WTC11 (cell line): ENCODE measurements at regions not wholly inside any gene's neighbourhood (a gene's known extent, or its start where the extent isn't known, plus 50 kb on each side); places are given as distances from the start of the nearest gene placed in this dataset.

Experiments used
- ATAC-seq: fragments of 200-7000 bp; cut with Tn5 transposase; 2 replicates; pipeline ENCODE4 v1.10.0; 2021; ENCODE audit warnings: mild to moderate bottlenecking, moderate library complexity
- CTCF ChIA-PET: fragments of 300-600 bp; sonication (Branson Sonifier 250); formaldehyde crosslinking; loops from one replicate; lab custom pipeline; 2021; ENCODE audit warnings: antibody characterized with exemption; lab: Charles Lee
- POLR2A ChIA-PET: fragments of 350-600 bp; sonication (Branson Sonifier 250); formaldehyde crosslinking; loops from one replicate; lab custom pipeline; 2021; ENCODE audit warnings: antibody characterized with exemption; lab: Charles Lee
- DNase-seq: peaks from one replicate; pipeline ENCODE4 v3.0.0; 2021; ENCODE audit warnings: low spot score
- H3K27ac Mint-ChIP-seq: 2 replicates; pipeline ENCODE4 v1.8.0; 2021; ENCODE audit warnings: mixed read lengths
- H3K27me3 Mint-ChIP-seq: 2 replicates; pipeline ENCODE4 v1.8.0; 2021; ENCODE audit warnings: low read depth, mild to moderate bottlenecking, moderate library complexity, mixed read lengths
- H3K36me3 Mint-ChIP-seq: 2 replicates; pipeline ENCODE4 v1.8.0; 2021; ENCODE audit warnings: mixed read lengths
- H3K4me1 Mint-ChIP-seq: 2 replicates; pipeline ENCODE4 v1.8.0; 2022; ENCODE audit warnings: mixed read lengths
- H3K4me3 Mint-ChIP-seq: 2 replicates; pipeline ENCODE4 v1.8.0; 2021; ENCODE audit warnings: mild to moderate bottlenecking, moderate library complexity, mixed read lengths
- H3K9me3 Mint-ChIP-seq: 2 replicates; pipeline ENCODE4 v1.8.0; 2021; ENCODE audit warnings: mixed read lengths
- GABPB1 ChIP-seq: sonication (generic); formaldehyde crosslinking; IDR thresholded peaks from 2 replicates; pipeline ENCODE4 v1.8.1; 2023; ENCODE audit warnings: mild to moderate bottlenecking, missing genetic modification reagents
- IRF2 ChIP-seq: sonication (generic); formaldehyde crosslinking; IDR thresholded peaks from 2 replicates; pipeline ENCODE4 v1.8.0; 2022; ENCODE audit warnings: low read depth, missing genetic modification reagents, borderline replicate concordance
- JAZF1 ChIP-seq: fragments of 250-450 bp; sonication (Bioruptor Pico); IDR thresholded peaks from 2 replicates; pipeline ENCODE4 v1.9.0; 2021; ENCODE audit warnings: moderate library complexity, mild to moderate bottlenecking, inconsistent platforms
- MXD4 ChIP-seq: fragments of 250-450 bp; sonication (Bioruptor Pico); IDR thresholded peaks from 2 replicates; pipeline ENCODE4 v1.8.0; 2021; ENCODE audit warnings: mild to moderate bottlenecking, moderate library complexity, borderline replicate concordance
- MYBL2 ChIP-seq: sonication (generic); formaldehyde crosslinking; IDR thresholded peaks from 2 replicates; pipeline ENCODE4 v1.8.1; 2023; ENCODE audit warnings: mild to moderate bottlenecking, moderate library complexity, missing genetic modification reagents
- OVOL2 ChIP-seq: fragments of 250-450 bp; sonication (Bioruptor Pico); IDR thresholded peaks from 2 replicates; pipeline ENCODE4 v1.9.0; 2021; ENCODE audit warnings: mild to moderate bottlenecking, borderline replicate concordance
- RELA ChIP-seq: sonication (generic); formaldehyde crosslinking; IDR thresholded peaks from 2 replicates; pipeline ENCODE4 v1.8.1; 2022; ENCODE audit warnings: missing genetic modification reagents, mild to moderate bottlenecking, borderline replicate concordance
- SMAD4 ChIP-seq: sonication (generic); formaldehyde crosslinking; IDR thresholded peaks from 2 replicates; pipeline ENCODE4 v1.8.0; 2022; ENCODE audit warnings: mild to moderate bottlenecking, missing genetic modification reagents
- TEAD4 ChIP-seq: sonication (generic); formaldehyde crosslinking; IDR thresholded peaks from 2 replicates; pipeline ENCODE4 v1.8.0; 2022; ENCODE audit warnings: mild to moderate bottlenecking, missing genetic modification reagents
- ZNF263 ChIP-seq: sonication (generic); formaldehyde crosslinking; IDR thresholded peaks from 2 replicates; pipeline ENCODE4 v1.8.1; 2022; ENCODE audit warnings: low read depth, mild to moderate bottlenecking, moderate library complexity, missing genetic modification reagents
- ZNF396 ChIP-seq: fragments of 250-450 bp; sonication (Bioruptor Pico); IDR thresholded peaks from 2 replicates; pipeline ENCODE4 v1.8.0; 2021; ENCODE audit warnings: mild to moderate bottlenecking, moderate library complexity, borderline replicate concordance
- ZNF416 ChIP-seq: fragments of 250-450 bp; sonication (Bioruptor Pico); IDR thresholded peaks from 2 replicates; pipeline ENCODE4 v1.9.0; 2021; ENCODE audit warnings: mild to moderate bottlenecking, inconsistent platforms
- TF ChIP-seq, protein P1 (sequence below): sonication (generic); formaldehyde crosslinking; IDR thresholded peaks from 2 replicates; pipeline ENCODE4 v1.8.0; 2022; ENCODE audit warnings: mild to moderate bottlenecking, missing genetic modification reagents
- TF ChIP-seq, protein P2 (sequence below): sonication (generic); formaldehyde crosslinking; IDR thresholded peaks from 2 replicates; pipeline ENCODE4 v1.8.0; 2022; ENCODE audit warnings: mild to moderate bottlenecking, missing genetic modification reagents
- TF ChIP-seq, protein P3 (sequence below): sonication (generic); formaldehyde crosslinking; IDR thresholded peaks from 2 replicates; pipeline ENCODE4 v1.8.1; 2022; ENCODE audit warnings: missing genetic modification reagents, borderline replicate concordance
- TF ChIP-seq, protein P4 (sequence below): sonication (generic); formaldehyde crosslinking; conservative IDR thresholded peaks from 2 replicates; pipeline ENCODE4 v1.8.1; 2023; ENCODE audit warnings: mild to moderate bottlenecking, low read depth, missing genetic modification reagents, moderate library complexity
- TF ChIP-seq, protein P5 (sequence below): sonication (generic); formaldehyde crosslinking; IDR thresholded peaks from 2 replicates; pipeline ENCODE4 v1.8.0; 2023; ENCODE audit warnings: missing genetic modification reagents, mild to moderate bottlenecking, borderline replicate concordance
- TF ChIP-seq, protein P6 (sequence below): sonication (generic); formaldehyde crosslinking; IDR thresholded peaks from 2 replicates; pipeline ENCODE4 v1.8.0; 2023; ENCODE audit warnings: missing genetic modification reagents

DNA sequence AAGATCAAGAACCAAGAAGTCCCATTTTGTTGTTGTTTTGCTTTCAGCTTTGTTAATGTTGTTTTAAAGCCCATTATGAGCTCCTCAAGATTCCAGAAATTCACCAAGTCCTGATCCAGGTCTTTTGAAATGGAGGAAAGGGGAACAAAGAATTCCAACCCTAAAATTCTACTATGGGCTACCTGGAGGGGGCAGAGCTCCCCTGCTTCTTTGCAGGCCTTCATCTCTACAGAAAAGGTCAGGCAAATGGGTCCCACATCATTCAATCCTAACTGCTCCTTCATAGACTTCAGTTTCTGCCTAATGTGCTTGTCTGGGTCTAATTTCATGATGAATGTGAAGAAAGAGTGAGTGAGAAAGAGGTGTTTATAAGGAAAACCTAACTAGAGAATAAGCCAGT is 375.5 kb downstream of the TOX3 start:
- no peaks in the 10 kb centered on the region for H3K36me3 Mint-ChIP-seq

More for the DNA sequence above, 375.5 kb downstream of the TOX3 start:
- no peak for TF ChIP-seq ZNF416 (CRISPR knock-in tag)
- TF ChIP-seq IRF2 (CRISPR knock-in tag), result no peak
- TF ChIP-seq TEAD4, result no peak
- TF ChIP-seq, protein P1, sequence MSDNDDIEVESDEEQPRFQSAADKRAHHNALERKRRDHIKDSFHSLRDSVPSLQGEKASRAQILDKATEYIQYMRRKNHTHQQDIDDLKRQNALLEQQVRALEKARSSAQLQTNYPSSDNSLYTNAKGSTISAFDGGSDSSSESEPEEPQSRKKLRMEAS (CRISPR knock-in tag), result no peak
- no peak for TF ChIP-seq RELA (CRISPR knock-in tag)
- TF ChIP-seq, protein P2, sequence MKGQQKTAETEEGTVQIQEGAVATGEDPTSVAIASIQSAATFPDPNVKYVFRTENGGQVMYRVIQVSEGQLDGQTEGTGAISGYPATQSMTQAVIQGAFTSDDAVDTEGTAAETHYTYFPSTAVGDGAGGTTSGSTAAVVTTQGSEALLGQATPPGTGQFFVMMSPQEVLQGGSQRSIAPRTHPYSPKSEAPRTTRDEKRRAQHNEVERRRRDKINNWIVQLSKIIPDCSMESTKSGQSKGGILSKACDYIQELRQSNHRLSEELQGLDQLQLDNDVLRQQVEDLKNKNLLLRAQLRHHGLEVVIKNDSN (CRISPR knock-in tag), result no peak
- TF ChIP-seq, protein P3, sequence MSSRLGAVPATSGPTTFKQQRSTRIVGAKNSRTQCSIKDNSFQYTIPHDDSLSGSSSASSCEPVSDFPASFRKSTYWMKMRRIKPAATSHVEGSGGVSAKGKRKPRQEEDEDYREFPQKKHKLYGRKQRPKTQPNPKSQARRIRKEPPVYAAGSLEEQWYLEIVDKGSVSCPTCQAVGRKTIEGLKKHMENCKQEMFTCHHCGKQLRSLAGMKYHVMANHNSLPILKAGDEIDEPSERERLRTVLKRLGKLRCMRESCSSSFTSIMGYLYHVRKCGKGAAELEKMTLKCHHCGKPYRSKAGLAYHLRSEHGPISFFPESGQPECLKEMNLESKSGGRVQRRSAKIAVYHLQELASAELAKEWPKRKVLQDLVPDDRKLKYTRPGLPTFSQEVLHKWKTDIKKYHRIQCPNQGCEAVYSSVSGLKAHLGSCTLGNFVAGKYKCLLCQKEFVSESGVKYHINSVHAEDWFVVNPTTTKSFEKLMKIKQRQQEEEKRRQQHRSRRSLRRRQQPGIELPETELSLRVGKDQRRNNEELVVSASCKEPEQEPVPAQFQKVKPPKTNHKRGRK (CRISPR knock-in tag), result no peak
- no peak for TF ChIP-seq ZNF396 (CRISPR knock-in tag)
- no peak for TF ChIP-seq OVOL2 (CRISPR knock-in tag)
- no peak for TF ChIP-seq ZNF263 (CRISPR knock-in tag)
- TF ChIP-seq, protein P4, sequence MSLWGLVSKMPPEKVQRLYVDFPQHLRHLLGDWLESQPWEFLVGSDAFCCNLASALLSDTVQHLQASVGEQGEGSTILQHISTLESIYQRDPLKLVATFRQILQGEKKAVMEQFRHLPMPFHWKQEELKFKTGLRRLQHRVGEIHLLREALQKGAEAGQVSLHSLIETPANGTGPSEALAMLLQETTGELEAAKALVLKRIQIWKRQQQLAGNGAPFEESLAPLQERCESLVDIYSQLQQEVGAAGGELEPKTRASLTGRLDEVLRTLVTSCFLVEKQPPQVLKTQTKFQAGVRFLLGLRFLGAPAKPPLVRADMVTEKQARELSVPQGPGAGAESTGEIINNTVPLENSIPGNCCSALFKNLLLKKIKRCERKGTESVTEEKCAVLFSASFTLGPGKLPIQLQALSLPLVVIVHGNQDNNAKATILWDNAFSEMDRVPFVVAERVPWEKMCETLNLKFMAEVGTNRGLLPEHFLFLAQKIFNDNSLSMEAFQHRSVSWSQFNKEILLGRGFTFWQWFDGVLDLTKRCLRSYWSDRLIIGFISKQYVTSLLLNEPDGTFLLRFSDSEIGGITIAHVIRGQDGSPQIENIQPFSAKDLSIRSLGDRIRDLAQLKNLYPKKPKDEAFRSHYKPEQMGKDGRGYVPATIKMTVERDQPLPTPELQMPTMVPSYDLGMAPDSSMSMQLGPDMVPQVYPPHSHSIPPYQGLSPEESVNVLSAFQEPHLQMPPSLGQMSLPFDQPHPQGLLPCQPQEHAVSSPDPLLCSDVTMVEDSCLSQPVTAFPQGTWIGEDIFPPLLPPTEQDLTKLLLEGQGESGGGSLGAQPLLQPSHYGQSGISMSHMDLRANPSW, result no peak
- TF ChIP-seq, protein P5, sequence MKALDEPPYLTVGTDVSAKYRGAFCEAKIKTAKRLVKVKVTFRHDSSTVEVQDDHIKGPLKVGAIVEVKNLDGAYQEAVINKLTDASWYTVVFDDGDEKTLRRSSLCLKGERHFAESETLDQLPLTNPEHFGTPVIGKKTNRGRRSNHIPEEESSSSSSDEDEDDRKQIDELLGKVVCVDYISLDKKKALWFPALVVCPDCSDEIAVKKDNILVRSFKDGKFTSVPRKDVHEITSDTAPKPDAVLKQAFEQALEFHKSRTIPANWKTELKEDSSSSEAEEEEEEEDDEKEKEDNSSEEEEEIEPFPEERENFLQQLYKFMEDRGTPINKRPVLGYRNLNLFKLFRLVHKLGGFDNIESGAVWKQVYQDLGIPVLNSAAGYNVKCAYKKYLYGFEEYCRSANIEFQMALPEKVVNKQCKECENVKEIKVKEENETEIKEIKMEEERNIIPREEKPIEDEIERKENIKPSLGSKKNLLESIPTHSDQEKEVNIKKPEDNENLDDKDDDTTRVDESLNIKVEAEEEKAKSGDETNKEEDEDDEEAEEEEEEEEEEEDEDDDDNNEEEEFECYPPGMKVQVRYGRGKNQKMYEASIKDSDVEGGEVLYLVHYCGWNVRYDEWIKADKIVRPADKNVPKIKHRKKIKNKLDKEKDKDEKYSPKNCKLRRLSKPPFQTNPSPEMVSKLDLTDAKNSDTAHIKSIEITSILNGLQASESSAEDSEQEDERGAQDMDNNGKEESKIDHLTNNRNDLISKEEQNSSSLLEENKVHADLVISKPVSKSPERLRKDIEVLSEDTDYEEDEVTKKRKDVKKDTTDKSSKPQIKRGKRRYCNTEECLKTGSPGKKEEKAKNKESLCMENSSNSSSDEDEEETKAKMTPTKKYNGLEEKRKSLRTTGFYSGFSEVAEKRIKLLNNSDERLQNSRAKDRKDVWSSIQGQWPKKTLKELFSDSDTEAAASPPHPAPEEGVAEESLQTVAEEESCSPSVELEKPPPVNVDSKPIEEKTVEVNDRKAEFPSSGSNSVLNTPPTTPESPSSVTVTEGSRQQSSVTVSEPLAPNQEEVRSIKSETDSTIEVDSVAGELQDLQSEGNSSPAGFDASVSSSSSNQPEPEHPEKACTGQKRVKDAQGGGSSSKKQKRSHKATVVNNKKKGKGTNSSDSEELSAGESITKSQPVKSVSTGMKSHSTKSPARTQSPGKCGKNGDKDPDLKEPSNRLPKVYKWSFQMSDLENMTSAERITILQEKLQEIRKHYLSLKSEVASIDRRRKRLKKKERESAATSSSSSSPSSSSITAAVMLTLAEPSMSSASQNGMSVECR, result no peak
- no peak for TF ChIP-seq JAZF1 (CRISPR knock-in tag)
- TF ChIP-seq MXD4 (CRISPR knock-in tag), result no peak
- TF ChIP-seq MYBL2 (CRISPR knock-in tag), result no peak
- TF ChIP-seq GABPB1, result no peak
- TF ChIP-seq, protein P6, sequence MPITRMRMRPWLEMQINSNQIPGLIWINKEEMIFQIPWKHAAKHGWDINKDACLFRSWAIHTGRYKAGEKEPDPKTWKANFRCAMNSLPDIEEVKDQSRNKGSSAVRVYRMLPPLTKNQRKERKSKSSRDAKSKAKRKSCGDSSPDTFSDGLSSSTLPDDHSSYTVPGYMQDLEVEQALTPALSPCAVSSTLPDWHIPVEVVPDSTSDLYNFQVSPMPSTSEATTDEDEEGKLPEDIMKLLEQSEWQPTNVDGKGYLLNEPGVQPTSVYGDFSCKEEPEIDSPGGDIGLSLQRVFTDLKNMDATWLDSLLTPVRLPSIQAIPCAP, result no peak
- TF ChIP-seq SMAD4, result no peak
- Mint-ChIP-seq H3K4me3 (no peak overlapping the region), H3K4me1 (peaks cover 12% of the 10 kb centered on the region), H3K27ac (no peak overlapping the region), H3K27me3 (no peaks in the 10 kb centered on the region), H3K9me3 (peaks cover 4% of the 10 kb centered on the region; the same call in 1 of the 2 replicates)
- ATAC-seq (peak; percentile 36; the same call in 1 of the 2 replicates), DNase-seq (no peak)
- CTCF ChIA-PET, result interaction anchor here (0.7 to 1.9 kb wide), 7 partner anchors 20 to 743 kb away, joined by 3 to 12 read pairs (median 6); no protein-coding TSS in a partner anchor
- POLR2A ChIA-PET, result interaction anchor here (0.6 kb wide), 1 partner anchor 20 kb away, joined by 5 read pairs; no protein-coding TSS in a partner anchor
